PC-9 (cell line): ENCODE measurements at regions not wholly inside any gene's neighbourhood (a gene's known extent, or its start where the extent isn't known, plus 50 kb on each side); places are given as distances from the start of the nearest gene placed in this dataset.

Source experiments
- BruUV-seq: library from RNA; stranded (reverse); fragments of 400-500 nt; replicated peaks from 2 replicates; lab custom pipeline; 2021; lab: Mats Ljungman, UMichigan
- CTCF ChIA-PET: fragments of 300-600 bp; sonication (Branson Sonifier 250); formaldehyde crosslinking; loops from one replicate; lab custom pipeline; 2022; ENCODE audit warnings: antibody characterized with exemption; lab: Charles Lee
- POLR2A ChIA-PET: fragments of 300-600 bp; sonication (Branson Sonifier 250); formaldehyde crosslinking; loops from one replicate; lab custom pipeline; 2022; ENCODE audit warnings: antibody characterized with exemption; ENCODE audit not compliant: unreplicated experiment; lab: Charles Lee
- DNase-seq, 2 experiments: peaks; one replicate each; pipeline versions ENCODE4 v3.0.0 to v3.0.0-alpha.2; 2015 to 2022; ENCODE audit warnings: mixed read lengths in 1 of 2
- H2AFZ ChIP-seq: fragments of 200-600 bp; sonication (generic); 2 replicates; pipeline ENCODE4 v1.8.1; 2017; ENCODE audit warnings: antibody characterized with exemption
- H3F3A ChIP-seq: fragments of 200-600 bp; sonication (generic); 2 replicates; pipeline ENCODE4 v1.8.1; 2017; ENCODE audit warnings: antibody characterized with exemption, mild to moderate bottlenecking, low read depth; ENCODE audit not compliant: insufficient read depth
- H3K27ac ChIP-seq: fragments of 200-600 bp; sonication (generic); 2 replicates; pipeline ENCODE4 v1.6.1; 2016; ENCODE audit warnings: mixed run types
- H3K27me3 ChIP-seq: fragments of 200-600 bp; sonication (generic); 2 replicates; pipeline ENCODE4 v1.6.1; 2016; ENCODE audit warnings: low read depth, mixed run types; ENCODE audit not compliant: insufficient read depth
- H3K36me3 ChIP-seq: fragments of 200-600 bp; sonication (generic); 2 replicates; pipeline ENCODE4 v1.6.1; 2016; ENCODE audit warnings: low read depth, mixed run types
- H3K4me1 ChIP-seq: fragments of 200-600 bp; sonication (generic); replicated peaks from 2 replicates; pipeline ENCODE4 v1.6.1; 2016; ENCODE audit warnings: mixed run types; ENCODE audit not compliant: insufficient read depth
- H3K4me2 ChIP-seq: fragments of 200-600 bp; sonication (generic); 2 replicates; pipeline ENCODE4 v1.6.1; 2017; ENCODE audit warnings: mixed run types
- H3K4me3 ChIP-seq: fragments of 200-600 bp; sonication (generic); 2 replicates; pipeline ENCODE4 v1.6.1; 2016; ENCODE audit warnings: mixed run types
- H3K79me2 ChIP-seq: fragments of 200-600 bp; sonication (generic); 2 replicates; pipeline ENCODE4 v1.6.1; 2017; ENCODE audit warnings: low read depth, mixed run types
- H3K9me2 ChIP-seq: fragments of 200-600 bp; sonication (generic); 2 replicates; pipeline ENCODE4 v1.8.1; 2017; ENCODE audit warnings: mild to moderate bottlenecking; ENCODE audit not compliant: insufficient read depth
- H3K9me3 ChIP-seq: fragments of 200-600 bp; sonication (generic); 2 replicates; pipeline ENCODE4 v1.8.1; 2016; ENCODE audit warnings: low read depth; ENCODE audit not compliant: insufficient read depth
- H4K20me1 ChIP-seq: fragments of 200-600 bp; sonication (generic); 2 replicates; pipeline ENCODE4 v1.8.1; 2017; ENCODE audit not compliant: insufficient read depth
- CTCF ChIP-seq: fragments of 200-600 bp; sonication (generic); conservative IDR thresholded peaks from 2 replicates; pipeline ENCODE4 v1.6.1; 2017; ENCODE audit warnings: mixed run types, antibody characterized with exemption, mild to moderate bottlenecking, moderate library complexity
- EZH2 ChIP-seq: fragments of 200-600 bp; sonication (generic); IDR thresholded peaks from 2 replicates; pipeline ENCODE4 v1.8.0; 2017; ENCODE audit warnings: antibody characterized with exemption, low read depth
- intact Hi-C: fragments of 100-400 bp; cut with micrococcal nuclease; formaldehyde crosslinking; loops from one replicate; pipeline ENCODE4 v1.10.0; 2022; ENCODE audit not compliant: unreplicated experiment

- H3K4me1 ChIP-seq, result no peaks in the 10 kb centered on the region
- H3K9me3 ChIP-seq, result no peaks in the 10 kb centered on the region
- intact Hi-C loops, result no loop called here
- H3K4me3 ChIP-seq, result no peak overlapping the region
- CTCF ChIA-PET, result no interaction called here
- no peaks in the 10 kb centered on the region for H3F3A ChIP-seq
- no TSS peak for BruUV-seq
- POLR2A ChIA-PET, result no interaction called here
- no peaks in the 10 kb centered on the region for H3K36me3 ChIP-seq
- DNase-seq, result no peak
- H3K79me2 ChIP-seq, result no peaks in the 10 kb centered on the region
- no peak overlapping the region for H3K4me2 ChIP-seq
- no peaks in the 10 kb centered on the region for H3K27me3 ChIP-seq
- H3K9me2 ChIP-seq, result no peaks in the 10 kb centered on the region; the same call in 1 of the 2 replicates
- TF ChIP-seq CTCF, result no peak
- no peak for TF ChIP-seq EZH2
- no peaks in the 10 kb centered on the region for H4K20me1 ChIP-seq
- no peak overlapping the region for H2AFZ ChIP-seq
- no peak overlapping the region for H3K27ac ChIP-seq
Observed at GRCh38 chr3:159520638-159521037, 468.0 kb upstream of the IL12A start.

GRCh38 chr3:159522276-159522675 lies 466.4 kb upstream of the IL12A start:
- CTCF ChIA-PET, result no interaction called here
- POLR2A ChIA-PET, result no interaction called here
- Histone ChIP-seq H3K4me3 (no peak overlapping the region), H3K27ac (no peak overlapping the region), H3K4me1 (no peaks in the 10 kb centered on the region), H4K20me1 (no peaks in the 10 kb centered on the region), H3K27me3 (no peaks in the 10 kb centered on the region), H3K36me3 (no peaks in the 10 kb centered on the region), H3K9me3 (no peaks in the 10 kb centered on the region), H3K4me2 (no peak overlapping the region), H3F3A (no peaks in the 10 kb centered on the region), H3K79me2 (no peaks in the 10 kb centered on the region), H3K9me2 (no peaks in the 10 kb centered on the region; the same call in 1 of the 2 replicates), H2AFZ (no peak overlapping the region)
- no peak for DNase-seq
- no TSS peak for BruUV-seq
- intact Hi-C loops, result no loop called here
- TF ChIP-seq EZH2 (no peak), CTCF (no peak)

- intact Hi-C loops, result no loop called here
- no peak overlapping the region for H3K4me2 ChIP-seq
Observed at GRCh38 chr3:159528251-159528895, 460.3 kb upstream of the IL12A start.

More at GRCh38 chr3:159528251-159528895, 460.3 kb upstream of the IL12A start:
- H2AFZ ChIP-seq, result no peak overlapping the region
- no peak for TF ChIP-seq CTCF
- TF ChIP-seq EZH2, result no peak
- ChIA-PET POLR2A (no interaction called here), CTCF (no interaction called here)
- H3K4me3 ChIP-seq, result no peak overlapping the region
- H3K9me2 ChIP-seq, result peaks cover 4% of the 10 kb centered on the region; the same call in 1 of the 2 replicates
- H3K4me1 ChIP-seq, result no peaks in the 10 kb centered on the region
- H3K27ac ChIP-seq, result no peak overlapping the region
- no peaks in the 10 kb centered on the region for H3K9me3 ChIP-seq
- no TSS peak for BruUV-seq
- no peaks in the 10 kb centered on the region for H3K36me3 ChIP-seq
- no peaks in the 10 kb centered on the region for H4K20me1 ChIP-seq
- H3K79me2 ChIP-seq, result no peaks in the 10 kb centered on the region
- DNase-seq, result no peak
- H3K27me3 ChIP-seq, result no peaks in the 10 kb centered on the region
- no peaks in the 10 kb centered on the region for H3F3A ChIP-seq
